ENCODE measurements at regions not wholly inside any gene's neighbourhood (a gene's known extent, or its start where the extent isn't known, plus 50 kb on each side); places are given as distances from the start of the nearest gene placed in this dataset.

GRCh38 chr19:29293292-29293691 lies 80.3 kb upstream of the UQCRFS1 start:
- DNase-seq, result no peak

DNA sequence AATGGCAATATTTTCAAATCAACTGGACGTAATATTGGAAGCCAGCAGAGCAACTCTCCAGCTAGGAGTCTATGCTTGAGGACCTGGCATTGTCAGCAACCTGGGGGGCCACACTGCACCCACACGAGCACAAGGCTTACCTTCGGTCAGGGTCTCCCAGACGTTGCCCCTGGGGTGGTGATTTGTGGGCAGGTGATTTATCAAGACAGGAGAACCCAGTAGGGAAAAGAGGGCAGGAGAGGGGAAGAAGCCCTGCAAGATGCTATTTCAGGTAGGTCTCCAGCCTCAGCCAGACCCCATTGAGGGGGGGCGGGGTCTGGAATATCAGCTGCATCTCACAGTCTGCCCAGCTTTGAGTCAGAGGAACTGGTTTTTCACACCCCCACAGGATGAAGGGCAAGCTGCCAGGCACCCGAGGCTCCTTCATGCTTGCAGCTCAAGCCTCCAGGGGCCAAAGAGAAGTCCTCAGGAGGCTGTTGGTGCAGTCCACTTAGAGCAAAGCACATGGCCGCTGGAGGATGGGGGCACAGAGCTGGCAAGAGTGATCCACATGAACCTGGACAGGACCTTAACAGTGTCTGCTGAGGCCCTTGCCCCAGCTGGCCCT lies 80.9 kb upstream of the UQCRFS1 start:
- no peak for DNase-seq

DNA sequence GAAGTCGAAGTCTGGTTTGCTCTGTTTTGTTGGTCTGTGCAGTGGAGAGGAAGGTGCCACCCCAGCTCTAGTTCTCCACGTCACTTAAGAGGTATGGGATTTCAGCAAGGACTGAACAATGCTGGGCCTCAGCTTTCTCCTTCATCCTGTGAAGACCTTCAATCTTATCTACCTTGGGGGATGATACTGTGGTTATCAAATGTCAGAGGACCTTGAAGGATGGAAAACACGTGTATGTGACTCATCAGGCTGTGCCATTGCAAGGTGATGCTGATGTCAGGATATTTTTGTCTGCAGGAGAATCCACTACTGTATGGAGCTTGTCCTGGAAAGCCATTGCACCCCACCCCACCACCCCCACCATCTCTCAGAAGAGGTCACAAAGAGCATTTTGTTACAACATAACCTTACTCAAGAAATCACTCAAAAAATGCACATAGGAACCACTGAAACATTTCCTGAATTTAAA lies 81.4 kb upstream of the UQCRFS1 start:
- DNase-seq, result no peak

- DNase-seq, result no peak
Measured at GRCh38 chr19:29295285-29295684, 82.3 kb upstream of the UQCRFS1 start.

GRCh38 chr19:29297381-29297780 lies 84.4 kb upstream of the UQCRFS1 start:
- DNase-seq, result no peak

DNA sequence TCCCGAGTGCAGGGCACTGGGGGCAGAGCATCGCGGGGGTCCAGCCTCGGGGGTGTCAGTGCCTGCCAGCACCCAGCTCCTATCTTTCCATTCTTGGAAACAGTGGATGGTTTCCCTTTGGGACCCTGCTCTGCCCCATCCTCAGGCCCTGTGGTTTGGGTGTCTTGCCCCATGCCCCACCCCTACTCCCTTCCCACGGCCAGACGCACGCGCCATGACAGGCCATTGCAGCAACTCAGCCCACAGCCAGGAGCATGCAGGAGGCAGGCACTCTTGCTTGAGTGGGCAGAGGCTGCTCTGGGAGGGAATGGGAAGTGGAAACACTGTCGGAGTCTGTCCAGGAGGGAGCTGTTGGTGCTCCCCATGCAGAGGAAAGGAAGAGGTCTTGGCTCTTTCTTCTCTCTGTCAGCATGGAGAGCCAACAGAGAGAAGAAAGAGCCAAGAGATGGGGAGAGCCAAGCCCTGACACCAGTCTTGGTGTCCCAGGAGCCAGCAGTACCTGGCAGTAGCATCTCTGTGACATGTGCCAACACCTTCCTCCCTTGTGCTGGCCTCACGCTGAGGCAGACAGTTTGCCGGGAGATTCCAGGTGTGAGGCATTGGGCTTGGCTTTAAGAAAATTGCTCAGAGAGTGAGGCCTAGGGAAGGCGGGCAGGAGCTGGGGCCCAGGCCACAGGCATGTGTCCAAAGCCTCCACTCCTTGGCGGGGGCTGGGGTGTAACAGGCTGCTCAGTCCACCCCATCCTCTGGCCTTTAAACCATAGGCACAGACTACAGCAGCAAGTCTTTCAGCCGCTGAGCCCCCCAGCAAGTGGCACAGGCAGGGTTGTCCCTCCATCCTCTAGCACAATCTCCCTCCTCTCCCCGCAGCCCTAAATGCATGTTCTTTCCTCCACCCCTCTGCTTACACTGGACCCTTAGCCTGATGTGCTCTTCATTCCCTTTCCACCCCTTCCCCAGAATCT lies 86.7 kb upstream of the UQCRFS1 start:
- DNase-seq, result no peak

- DNase-seq, result no peak
Measured at GRCh38 chr19:29302002-29302928, 89.3 kb upstream of the UQCRFS1 start.

DNA sequence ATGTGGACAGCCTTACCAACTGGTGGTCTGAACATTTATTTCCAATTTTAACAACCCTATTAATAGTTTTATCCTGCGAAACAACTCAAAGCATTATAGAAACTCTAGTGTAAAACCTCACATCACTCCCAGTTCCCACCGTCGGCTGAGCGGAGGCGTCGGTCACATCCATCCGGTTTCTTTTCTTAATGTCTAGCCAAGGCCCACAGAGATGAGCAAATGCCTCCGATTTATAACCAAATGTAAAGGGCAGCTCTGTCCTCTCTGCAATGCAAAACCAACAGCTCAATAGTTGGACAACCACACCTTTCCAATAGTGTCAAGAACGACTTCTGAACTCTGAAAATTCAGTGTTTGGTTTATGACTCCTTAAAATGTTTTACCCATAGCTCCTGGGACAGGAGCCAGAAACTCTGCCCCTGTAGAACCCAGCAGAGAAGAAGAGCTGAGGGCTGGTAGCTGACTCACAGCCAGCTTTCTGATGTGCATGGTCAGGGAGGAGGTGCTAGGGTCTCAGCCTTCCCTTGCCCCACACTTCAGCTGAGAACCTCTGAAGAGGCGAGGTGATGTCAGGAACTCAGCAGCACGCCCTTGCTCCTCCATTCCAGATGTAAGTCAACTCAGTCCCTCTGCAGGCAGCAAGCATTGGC lies 90.2 kb upstream of the UQCRFS1 start:
- no peak for DNase-seq

DNA sequence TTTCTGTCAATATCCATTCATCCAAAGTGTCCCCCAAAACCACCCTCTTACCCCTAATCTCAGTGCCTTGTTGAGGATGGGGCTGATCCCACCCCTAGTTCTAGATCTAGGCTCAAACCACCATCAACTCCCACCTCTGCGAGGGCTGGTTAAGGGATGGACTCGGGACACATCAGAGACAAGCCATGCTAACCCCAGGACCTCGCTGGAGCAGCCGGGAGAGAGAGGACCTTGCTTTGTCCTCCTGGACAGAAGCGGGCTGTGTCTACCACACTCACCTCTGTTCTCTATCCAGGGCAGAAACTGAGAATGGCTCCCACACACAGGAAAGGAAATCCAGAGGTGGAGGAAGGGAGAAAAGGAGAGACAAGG lies 90.8 kb upstream of the UQCRFS1 start:
- DNase-seq, result no peak

DNA sequence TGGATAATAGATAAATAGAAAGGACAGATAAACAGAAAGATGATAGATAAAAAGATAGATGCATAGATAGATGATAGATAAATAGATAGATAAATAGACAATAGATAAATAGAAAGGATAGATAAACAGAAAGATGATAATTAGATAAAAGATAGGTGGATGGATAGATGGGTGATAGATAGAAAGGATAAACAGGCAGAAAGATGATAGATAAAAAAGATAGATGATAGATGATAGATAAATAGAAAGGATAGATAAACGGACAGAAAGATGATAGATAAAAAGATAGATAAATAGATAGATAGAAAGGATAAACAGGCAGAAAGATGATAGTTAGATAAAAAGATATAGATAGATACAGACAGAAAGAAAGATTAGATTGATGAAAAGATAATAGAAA lies 92.3 kb upstream of the UQCRFS1 start:
- no peak for DNase-seq

GRCh38 chr19:29308977-29309590 lies 96.1 kb upstream of the UQCRFS1 start:
- no peak for DNase-seq

DNA sequence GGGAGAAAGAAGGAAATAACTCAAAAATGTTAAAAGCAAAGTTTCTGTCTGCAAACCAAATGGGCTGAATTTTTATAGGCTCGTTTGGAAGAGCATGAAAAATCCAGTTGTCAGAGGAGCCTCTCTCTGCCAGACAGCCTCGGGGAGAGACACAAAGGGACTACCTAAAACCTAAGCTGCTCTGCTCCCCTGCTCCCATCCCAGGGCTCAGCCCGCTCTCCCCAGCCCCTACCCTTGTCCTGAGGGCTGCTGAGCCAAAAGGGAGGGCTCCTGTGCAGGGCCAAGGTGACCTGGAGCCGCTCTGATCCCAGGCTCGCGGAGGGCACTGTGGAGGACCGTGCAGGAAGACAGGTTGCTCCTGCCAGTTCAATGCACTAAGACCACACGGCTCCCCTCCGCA lies 96.7 kb upstream of the UQCRFS1 start:
- DNase-seq, result no peak

DNA sequence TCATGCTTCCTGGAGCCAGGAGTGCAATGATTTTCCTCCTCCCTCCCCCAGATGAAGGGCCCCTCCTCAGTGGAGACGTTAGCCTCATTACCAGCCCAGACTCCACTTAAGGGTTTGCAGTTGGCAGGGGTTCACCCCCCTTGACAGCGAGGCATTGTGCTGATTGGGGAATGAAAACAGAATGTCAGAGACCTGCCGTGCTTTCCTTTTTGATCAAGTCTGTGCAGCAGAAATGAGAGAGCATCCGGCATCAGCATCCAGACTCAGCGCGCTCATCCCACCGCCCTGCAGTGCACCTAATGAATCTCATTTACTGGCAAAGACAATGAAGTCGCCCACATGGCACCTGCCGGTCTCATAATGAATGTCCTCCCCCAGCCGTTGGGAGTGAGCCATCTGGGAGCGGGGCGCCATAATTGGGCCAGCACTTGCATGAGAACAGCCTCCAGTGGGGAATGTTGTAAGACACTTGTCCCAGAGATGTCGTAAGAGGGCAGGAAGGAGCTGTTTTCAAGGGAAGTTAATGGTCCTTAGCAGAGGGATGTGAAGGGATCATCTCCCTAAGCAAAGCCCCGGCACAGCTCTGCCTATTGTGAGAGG lies 98.3 kb upstream of the UQCRFS1 start:
- DNase-seq, result no peak

- no peak for DNase-seq
Measured at GRCh38 chr19:29315556-29316190, 102.7 kb upstream of the UQCRFS1 start.

DNA sequence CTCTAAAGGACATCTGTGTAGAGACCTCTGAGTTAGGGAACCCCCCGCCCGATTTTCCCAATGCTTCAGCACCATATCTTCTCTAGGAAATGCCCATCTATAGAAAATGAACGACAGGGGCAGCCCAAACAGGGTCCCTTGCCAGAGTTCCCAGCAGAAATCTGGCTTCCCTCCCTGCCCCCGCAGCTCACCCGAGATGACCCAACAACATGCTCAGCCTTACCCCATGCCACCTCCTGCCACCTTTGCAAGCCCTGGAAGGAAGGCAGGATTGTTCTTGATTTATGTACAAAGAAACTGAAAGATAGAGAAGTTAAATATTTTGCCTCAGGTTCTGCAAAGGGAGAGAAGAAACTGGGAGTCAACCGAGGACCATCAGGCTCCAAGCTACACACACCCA lies 105.6 kb upstream of the UQCRFS1 start:
- DNase-seq, result no peak

DNA sequence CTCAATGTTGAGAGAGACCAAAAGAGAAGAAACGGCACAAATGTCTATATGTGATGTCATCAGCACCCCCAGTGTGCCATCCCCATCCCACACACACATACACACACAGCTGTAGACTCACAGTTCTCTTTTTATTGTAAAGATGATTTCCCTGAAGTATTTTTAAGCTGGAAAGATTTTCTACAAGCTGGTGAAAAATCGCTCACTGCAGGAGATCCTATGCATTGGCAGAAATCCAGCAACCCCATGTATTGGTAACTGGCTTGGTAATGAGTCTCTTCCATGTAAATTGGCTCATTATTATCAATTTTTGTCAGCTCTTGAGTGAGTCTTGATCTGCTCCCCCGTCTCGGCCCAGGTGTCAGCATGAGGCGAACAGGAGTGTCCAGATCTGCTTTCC lies 107.1 kb upstream of the UQCRFS1 start:
- DNase-seq, result no peak

GRCh38 chr19:29320618-29321017 lies 107.7 kb upstream of the UQCRFS1 start:
- DNase-seq, result no peak

GRCh38 chr19:29321116-29321515 lies 108.2 kb upstream of the UQCRFS1 start:
- no peak for DNase-seq

DNA sequence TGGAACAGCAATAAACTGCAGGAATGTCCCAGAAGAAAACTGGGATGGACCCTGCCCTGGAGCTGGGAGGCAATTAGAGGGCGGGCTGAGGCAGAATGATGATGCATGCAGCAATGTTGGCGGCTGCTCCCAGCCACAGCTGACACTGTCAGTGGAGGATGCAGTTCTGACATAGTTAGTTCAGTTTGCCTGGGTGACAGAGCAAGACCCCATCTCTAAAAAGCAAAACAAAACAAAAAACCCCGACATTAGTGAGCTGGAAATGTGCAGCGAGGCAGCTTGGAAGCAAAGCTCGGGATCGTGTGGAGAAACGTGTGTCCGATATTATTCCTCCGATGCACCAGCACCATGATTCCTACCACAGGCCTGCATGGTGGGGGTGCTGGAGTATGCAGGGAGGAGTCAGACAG lies 110.1 kb upstream of the UQCRFS1 start:
- DNase-seq, result no peak

- no peak for DNase-seq
Measured at GRCh38 chr19:29323440-29324290, 110.7 kb upstream of the UQCRFS1 start.
